Activated naive CD8-positive, alpha-beta T cell treated with anti-CD3 and anti-CD28 coated beads, Interleukin-2, amount 50 U/mL, for 24 hours (primary cell): ENCODE measurements at regions not wholly inside any gene's neighbourhood (a gene's known extent, or its start where the extent isn't known, plus 50 kb on each side); places are given as distances from the start of the nearest gene placed in this dataset.

Experiments used
- ATAC-seq: fragments of 150-1000 bp; cut with Tn5 transposase; one replicate; pipeline ENCODE4 v1.10.0; 2021
- DNase-seq: peaks from one replicate; pipeline ENCODE4 v3.0.0; 2021
- H3K27ac Mint-ChIP-seq: one replicate; pipeline ENCODE4 v1.8.0; 2021; ENCODE audit warnings: mild to moderate bottlenecking, mixed read lengths
- H3K27me3 Mint-ChIP-seq: one replicate; pipeline ENCODE4 v1.8.0; 2021; ENCODE audit warnings: mixed read lengths
- H3K36me3 Mint-ChIP-seq: one replicate; pipeline ENCODE4 v1.8.0; 2021; ENCODE audit warnings: low read depth, mixed read lengths
- H3K4me1 Mint-ChIP-seq: one replicate; pipeline ENCODE4 v1.8.0; 2021; ENCODE audit warnings: mixed read lengths
- H3K4me3 Mint-ChIP-seq: one replicate; pipeline ENCODE4 v1.8.0; 2021; ENCODE audit warnings: mild to moderate bottlenecking, moderate library complexity, mixed read lengths
- H3K9me3 Mint-ChIP-seq: one replicate; pipeline ENCODE4 v1.8.0; 2021; ENCODE audit warnings: mixed read lengths

- Mint-ChIP-seq H3K4me3 (no peak overlapping the region), H3K36me3 (no peaks in the 10 kb centered on the region), H3K9me3 (no peaks in the 10 kb centered on the region), H3K27ac (no peak overlapping the region), H3K27me3 (no peaks in the 10 kb centered on the region), H3K4me1 (peaks cover 42% of the 10 kb centered on the region)
- DNase-seq = no peak
- no peak for ATAC-seq
Measured at GRCh38 chr2:126766295-126766968, 110.5 kb downstream of the GYPC start.

- Mint-ChIP-seq H3K4me1 (peaks cover 38% of the 10 kb centered on the region), H3K27ac (no peak overlapping the region), H3K36me3 (no peaks in the 10 kb centered on the region), H3K4me3 (no peak overlapping the region), H3K27me3 (no peaks in the 10 kb centered on the region), H3K9me3 (no peaks in the 10 kb centered on the region)
- DNase-seq (no peak), ATAC-seq (no peak)
Measured at GRCh38 chr2:126766969-126767296, 111.0 kb downstream of the GYPC start.

- H3K4me3 Mint-ChIP-seq = no peak overlapping the region
- peaks cover 22% of the 10 kb centered on the region for H3K4me1 Mint-ChIP-seq
- no peak for ATAC-seq
- H3K27me3 Mint-ChIP-seq = no peaks in the 10 kb centered on the region
- no peak overlapping the region for H3K27ac Mint-ChIP-seq
- H3K9me3 Mint-ChIP-seq = no peaks in the 10 kb centered on the region
- DNase-seq = no peak
- no peaks in the 10 kb centered on the region for H3K36me3 Mint-ChIP-seq
Measured at GRCh38 chr2:126769118-126769517, 113.2 kb downstream of the GYPC start.

GRCh38 chr2:126770466-126770865 is 114.5 kb downstream of the GYPC start:
- H3K4me3 Mint-ChIP-seq = no peak overlapping the region
- H3K27ac Mint-ChIP-seq = no peak overlapping the region
- no peaks in the 10 kb centered on the region for H3K9me3 Mint-ChIP-seq
- peaks cover 16% of the 10 kb centered on the region for H3K4me1 Mint-ChIP-seq
- H3K36me3 Mint-ChIP-seq = no peaks in the 10 kb centered on the region
- ATAC-seq = no peak
- no peak for DNase-seq
- no peaks in the 10 kb centered on the region for H3K27me3 Mint-ChIP-seq

- H3K4me1 Mint-ChIP-seq = peaks cover 14% of the 10 kb centered on the region
- H3K27ac Mint-ChIP-seq = no peak overlapping the region
- no peak for ATAC-seq
- H3K4me3 Mint-ChIP-seq = no peak overlapping the region
- no peaks in the 10 kb centered on the region for H3K36me3 Mint-ChIP-seq
- no peaks in the 10 kb centered on the region for H3K9me3 Mint-ChIP-seq
- no peak for DNase-seq
- H3K27me3 Mint-ChIP-seq = no peaks in the 10 kb centered on the region
Measured at GRCh38 chr2:126771094-126771493, 115.1 kb downstream of the GYPC start.

- no peak overlapping the region for H3K4me3 Mint-ChIP-seq
- ATAC-seq = no peak
- no peak overlapping the region for H3K27ac Mint-ChIP-seq
- no peaks in the 10 kb centered on the region for H3K27me3 Mint-ChIP-seq
- H3K9me3 Mint-ChIP-seq = no peaks in the 10 kb centered on the region
- H3K4me1 Mint-ChIP-seq = peaks cover 10% of the 10 kb centered on the region
- H3K36me3 Mint-ChIP-seq = no peaks in the 10 kb centered on the region
- DNase-seq = no peak
Measured at GRCh38 chr2:126771501-126772195, 115.7 kb downstream of the GYPC start.

- ATAC-seq (no peak), DNase-seq (no peak)
- Mint-ChIP-seq H3K36me3 (no peaks in the 10 kb centered on the region), H3K4me3 (no peak overlapping the region), H3K27ac (no peak overlapping the region), H3K9me3 (no peaks in the 10 kb centered on the region), H3K4me1 (peaks cover 14% of the 10 kb centered on the region), H3K27me3 (no peaks in the 10 kb centered on the region)
Measured at GRCh38 chr2:126774290-126774689, 118.3 kb downstream of the GYPC start.

GRCh38 chr2:126774761-126775160 is 118.8 kb downstream of the GYPC start:
- ATAC-seq = no peak
- peaks cover 12% of the 10 kb centered on the region for H3K4me1 Mint-ChIP-seq
- H3K9me3 Mint-ChIP-seq = no peaks in the 10 kb centered on the region

GRCh38 chr2:126775300-126775985 is 119.5 kb downstream of the GYPC start:
- ATAC-seq (no peak), DNase-seq (no peak)
- Mint-ChIP-seq H3K27ac (no peak overlapping the region), H3K4me1 (peaks cover 12% of the 10 kb centered on the region), H3K27me3 (peaks cover 3% of the 10 kb centered on the region), H3K9me3 (no peaks in the 10 kb centered on the region), H3K4me3 (peak overlapping the region; percentile 60), H3K36me3 (no peaks in the 10 kb centered on the region)

More at GRCh38 chr2:126774761-126775160, 118.8 kb downstream of the GYPC start:
- no peak overlapping the region for H3K27ac Mint-ChIP-seq
- no peaks in the 10 kb centered on the region for H3K27me3 Mint-ChIP-seq
- no peak overlapping the region for H3K4me3 Mint-ChIP-seq
- no peak for DNase-seq
- H3K36me3 Mint-ChIP-seq = no peaks in the 10 kb centered on the region

- Mint-ChIP-seq H3K36me3 (no peaks in the 10 kb centered on the region), H3K27me3 (peaks cover 3% of the 10 kb centered on the region), H3K4me1 (peaks cover 12% of the 10 kb centered on the region), H3K9me3 (no peaks in the 10 kb centered on the region), H3K4me3 (peak overlapping the region; percentile 60), H3K27ac (no peak overlapping the region)
- ATAC-seq (no peak), DNase-seq (no peak)
Measured at GRCh38 chr2:126776255-126776654, 120.3 kb downstream of the GYPC start.

GRCh38 chr2:126776692-126777619 is 121.0 kb downstream of the GYPC start:
- no peaks in the 10 kb centered on the region for H3K36me3 Mint-ChIP-seq
- peaks cover 5% of the 10 kb centered on the region for H3K27me3 Mint-ChIP-seq
- H3K4me3 Mint-ChIP-seq = peak overlapping the region; percentile 80
- H3K27ac Mint-ChIP-seq = peak overlapping the region; percentile 76
- ATAC-seq (peak; percentile 82), DNase-seq (peak; percentile 87)
- no peaks in the 10 kb centered on the region for H3K9me3 Mint-ChIP-seq
- H3K4me1 Mint-ChIP-seq = peaks cover 12% of the 10 kb centered on the region

GRCh38 chr2:126777620-126777978 is 121.1 kb upstream of the TEX51 start:
- H3K27ac Mint-ChIP-seq = peak overlapping the region; percentile 76

GRCh38 chr2:126778561-126779501 is 119.9 kb upstream of the TEX51 start:
- Mint-ChIP-seq H3K36me3 (no peaks in the 10 kb centered on the region), H3K4me1 (peaks cover 12% of the 10 kb centered on the region), H3K9me3 (no peaks in the 10 kb centered on the region), H3K4me3 (no peak overlapping the region), H3K27me3 (peaks cover 5% of the 10 kb centered on the region), H3K27ac (no peak overlapping the region)
- ATAC-seq (no peak), DNase-seq (no peak)

More at GRCh38 chr2:126777620-126777978, 121.1 kb upstream of the TEX51 start:
- Mint-ChIP-seq H3K4me1 (peaks cover 12% of the 10 kb centered on the region), H3K36me3 (no peaks in the 10 kb centered on the region), H3K4me3 (peak overlapping the region; percentile 80), H3K27me3 (peaks cover 5% of the 10 kb centered on the region), H3K9me3 (no peaks in the 10 kb centered on the region)
- DNase-seq (no peak), ATAC-seq (no peak)
